Activated CD4-positive, alpha-beta T cell treated with anti-CD3 and anti-CD28 coated beads for 36 hours (primary cell): ENCODE measurements at regions not wholly inside any gene's neighbourhood (a gene's known extent, or its start where the extent isn't known, plus 50 kb on each side); places are given as distances from the start of the nearest gene placed in this dataset.
"Not testable (repeated sequence)": the region's sequence is repeated elsewhere in the genome, so short reads cannot be mapped to it uniquely, and the experiment has no call there.

Experiments used
- ATAC-seq: fragments of 200-7000 bp; cut with Tn5 transposase; one replicate; pipeline ENCODE4 v1.10.0; 2021; ENCODE audit warnings: mild to moderate bottlenecking, moderate library complexity
- CTCF ChIA-PET: fragments of 350-600 bp; sonication (Branson Sonifier 250); formaldehyde crosslinking; loops from one replicate; lab custom pipeline; 2021; ENCODE audit warnings: antibody characterized with exemption; lab: Charles Lee
- POLR2A ChIA-PET: fragments of 350-600 bp; sonication (Branson Sonifier 250); formaldehyde crosslinking; loops from one replicate; lab custom pipeline; 2021; ENCODE audit warnings: antibody characterized with exemption, inconsistent platforms; lab: Charles Lee
- DNase-seq: peaks from one replicate; pipeline ENCODE4 v3.0.0-alpha.2; 2020
- H3K27ac Mint-ChIP-seq: one replicate; pipeline ENCODE4 v1.8.0; 2021; ENCODE audit warnings: mixed read lengths
- H3K27me3 Mint-ChIP-seq: one replicate; pipeline ENCODE4 v1.8.0; 2021; ENCODE audit warnings: mixed read lengths
- H3K36me3 Mint-ChIP-seq: one replicate; pipeline ENCODE4 v1.8.0; 2021; ENCODE audit warnings: low read depth, mixed read lengths
- H3K4me1 Mint-ChIP-seq: one replicate; pipeline ENCODE4 v1.8.0; 2021; ENCODE audit warnings: mixed read lengths
- H3K4me3 Mint-ChIP-seq: one replicate; pipeline ENCODE4 v1.8.0; 2021; ENCODE audit warnings: mild to moderate bottlenecking, moderate library complexity, mixed read lengths
- H3K9me3 Mint-ChIP-seq: one replicate; pipeline ENCODE4 v1.8.0; 2021; ENCODE audit warnings: low read depth, mixed read lengths
- intact Hi-C, 2 experiments: fragments of 100-400 bp; cut with DNase I in 1 of 2; cut with micrococcal nuclease in 1 of 2; formaldehyde crosslinking; loops; one replicate each; pipeline versions ENCODE4 v1.14.2 to v1.15.1; 2022 to 2024; cut with DNase I, micrococcal nuclease

DNA sequence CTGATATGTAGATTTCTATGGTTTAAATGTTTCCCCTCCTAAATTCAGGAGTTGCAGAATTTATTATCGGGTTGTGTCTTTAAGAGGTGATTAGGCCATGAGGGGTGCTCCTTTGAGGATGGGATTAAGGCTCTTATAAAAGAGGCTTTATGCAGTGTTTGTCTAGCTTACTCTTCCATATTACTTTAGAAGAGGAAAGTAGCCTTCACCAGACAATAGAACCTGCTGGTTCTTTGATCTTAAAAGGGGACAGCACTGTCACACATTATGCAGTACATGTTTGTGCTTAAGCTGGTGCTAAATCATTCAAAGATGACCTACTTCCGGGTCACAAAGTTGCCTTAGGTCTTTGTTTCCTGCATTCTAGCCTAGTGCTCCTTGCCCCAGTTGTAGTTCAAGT, 81.0 kb downstream of the CPXCR1 start:
- CTCF ChIA-PET = no interaction called here
- DNase-seq (no peak), ATAC-seq (no peak)
- Mint-ChIP-seq H3K27ac (no peak overlapping the region), H3K27me3 (no peaks in the 10 kb centered on the region), H3K36me3 (no peaks in the 10 kb centered on the region), H3K4me1 (no peaks in the 10 kb centered on the region), H3K9me3 (no peaks in the 10 kb centered on the region), H3K4me3 (no peak overlapping the region)
- POLR2A ChIA-PET = no interaction called here
- intact Hi-C loops = no loop called here

DNA sequence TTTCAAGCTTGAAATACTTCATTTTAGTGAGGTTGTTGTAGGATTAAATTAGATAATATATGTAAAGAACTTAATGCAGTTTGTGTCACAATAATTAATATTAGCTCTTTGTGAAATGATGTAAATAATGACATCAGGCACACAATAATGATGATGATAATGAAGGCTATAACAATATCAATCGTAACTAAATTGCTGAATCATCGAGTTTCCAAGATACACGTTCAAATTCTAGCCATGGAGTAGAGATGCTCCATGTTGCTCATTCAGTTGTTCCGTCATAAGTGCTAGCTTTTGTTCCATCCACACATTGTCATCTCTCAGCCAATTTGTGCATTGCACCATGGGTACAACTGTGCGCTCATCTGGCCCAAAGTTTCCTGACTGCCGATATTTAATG, 83.1 kb downstream of the CPXCR1 start:
- ATAC-seq (no peak), DNase-seq (no peak)
- Mint-ChIP-seq H3K4me1 (no peaks in the 10 kb centered on the region), H3K27ac (no peak overlapping the region), H3K9me3 (no peaks in the 10 kb centered on the region), H3K36me3 (no peaks in the 10 kb centered on the region), H3K27me3 (no peaks in the 10 kb centered on the region), H3K4me3 (no peak overlapping the region)
- ChIA-PET CTCF (no interaction called here), POLR2A (no interaction called here)
- intact Hi-C loops = no loop called here

DNA sequence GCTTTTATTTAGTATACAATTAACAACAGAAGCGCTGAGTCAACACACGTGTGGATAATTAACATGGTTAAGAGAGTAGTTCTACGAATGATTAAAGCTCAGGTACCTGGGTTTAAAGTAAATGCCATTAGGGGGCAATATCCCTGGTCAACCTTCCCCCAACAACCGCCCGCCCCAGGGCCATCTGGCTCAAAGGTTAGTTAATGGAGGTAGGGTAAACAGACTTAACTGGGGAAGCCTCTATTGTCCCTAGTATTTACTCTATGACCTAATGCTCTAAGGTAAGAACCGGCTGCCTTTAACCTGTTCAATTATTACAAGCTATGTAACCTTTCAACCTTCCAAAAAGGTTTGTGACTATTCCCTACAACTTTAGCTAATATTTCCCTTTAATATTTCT, 90.7 kb downstream of the CPXCR1 start:
- H3K4me1 Mint-ChIP-seq, H3K9me3 Mint-ChIP-seq, POLR2A ChIA-PET, DNase-seq, H3K27ac Mint-ChIP-seq, H3K27me3 Mint-ChIP-seq, ATAC-seq, H3K36me3 Mint-ChIP-seq, intact Hi-C loops, H3K4me3 Mint-ChIP-seq: not testable (repeated sequence)
- CTCF ChIA-PET = interaction anchor here (0.6 to 0.8 kb wide), 2 partner anchors 13 to 133 kb away, joined by 4 read pairs; no protein-coding TSS in a partner anchor

DNA sequence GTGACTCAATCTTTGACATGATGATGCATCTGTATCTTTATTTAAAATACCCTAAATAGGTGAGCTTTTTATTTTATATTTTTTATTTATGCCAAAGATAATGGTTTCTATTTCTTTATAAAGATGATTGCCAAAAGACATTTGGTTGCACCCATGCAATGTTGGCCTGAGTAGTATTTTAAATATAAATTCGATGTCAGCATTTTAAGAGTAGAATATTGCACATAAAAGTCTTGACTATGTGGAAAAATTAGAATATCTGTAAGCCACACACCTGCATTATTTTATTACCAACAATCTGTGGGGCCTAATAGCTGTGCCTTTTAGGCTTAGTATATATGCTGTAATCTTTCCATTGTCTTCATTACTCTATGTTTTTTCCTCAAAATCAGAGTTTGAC, 91.4 kb downstream of the CPXCR1 start:
- no peaks in the 10 kb centered on the region for H3K36me3 Mint-ChIP-seq
- no peak overlapping the region for H3K27ac Mint-ChIP-seq
- intact Hi-C loops = no loop called here
- ChIA-PET POLR2A (no interaction called here), CTCF (interaction anchor here (0.8 kb wide), 1 partner anchor 13 kb away, joined by 4 read pairs; no protein-coding TSS in a partner anchor)
- no peak overlapping the region for H3K4me3 Mint-ChIP-seq
- no peaks in the 10 kb centered on the region for H3K4me1 Mint-ChIP-seq
- no peaks in the 10 kb centered on the region for H3K27me3 Mint-ChIP-seq
- no peaks in the 10 kb centered on the region for H3K9me3 Mint-ChIP-seq
- ATAC-seq (no peak), DNase-seq (no peak)

- DNase-seq, intact Hi-C loops, ATAC-seq, H3K27me3 Mint-ChIP-seq, H3K4me3 Mint-ChIP-seq, H3K36me3 Mint-ChIP-seq, CTCF ChIA-PET, H3K27ac Mint-ChIP-seq, H3K4me1 Mint-ChIP-seq, POLR2A ChIA-PET, H3K9me3 Mint-ChIP-seq: not testable (repeated sequence)
Observed at GRCh38 chrX:88843841-88844240, 96.8 kb downstream of the CPXCR1 start.

- ATAC-seq (no peak), DNase-seq (no peak)
- intact Hi-C loops = no loop called here
- H3K4me1 Mint-ChIP-seq = no peaks in the 10 kb centered on the region
- peaks cover 4% of the 10 kb centered on the region for H3K9me3 Mint-ChIP-seq
- no peaks in the 10 kb centered on the region for H3K36me3 Mint-ChIP-seq
- H3K27me3 Mint-ChIP-seq = no peaks in the 10 kb centered on the region
- no peak overlapping the region for H3K4me3 Mint-ChIP-seq
- CTCF ChIA-PET = no interaction called here
- POLR2A ChIA-PET = no interaction called here
- no peak overlapping the region for H3K27ac Mint-ChIP-seq
Observed at GRCh38 chrX:88853925-88854324, 106.9 kb downstream of the CPXCR1 start.

DNA sequence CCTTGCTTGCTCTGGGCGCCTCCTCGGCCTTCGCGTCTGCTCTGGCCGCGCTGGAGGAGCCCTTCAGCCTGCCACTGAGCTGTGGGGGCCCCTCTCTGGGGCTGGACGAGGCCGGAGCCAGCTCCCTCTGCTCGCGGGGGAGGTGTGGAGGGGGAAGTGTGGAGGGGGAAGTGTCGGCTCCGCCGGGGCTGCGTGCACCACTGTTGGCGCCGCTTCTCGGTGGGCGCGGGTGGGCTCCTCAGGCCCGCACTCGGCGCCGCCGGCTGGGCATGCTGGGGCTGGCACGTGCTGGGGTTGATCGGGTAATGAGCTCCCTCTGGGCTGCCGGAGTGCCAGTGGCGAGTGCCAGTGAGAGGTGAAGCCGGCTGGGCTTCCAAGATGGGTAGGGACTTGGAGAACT, 116.7 kb downstream of the CPXCR1 start:
- no peaks in the 10 kb centered on the region for H3K4me1 Mint-ChIP-seq

DNA sequence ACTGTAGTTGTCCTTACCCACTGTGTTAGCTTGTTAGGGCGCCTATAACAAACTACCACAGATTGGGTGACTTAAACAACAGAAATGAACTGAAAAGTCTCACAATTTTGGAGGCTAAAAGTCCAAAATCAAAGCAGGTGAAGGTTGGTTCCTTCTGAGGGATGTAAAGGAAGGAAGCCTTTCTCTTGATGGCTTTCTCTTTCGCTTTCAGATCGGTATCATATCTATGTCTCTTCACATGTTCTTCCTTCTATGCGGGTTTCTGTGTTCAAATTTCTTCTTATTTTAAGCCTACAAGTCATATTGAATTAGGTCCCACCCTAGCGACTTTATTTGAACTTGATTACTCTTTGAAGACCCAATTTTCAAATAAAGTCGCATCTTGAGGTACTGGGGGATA, 118.6 kb downstream of the CPXCR1 start:
- DNase-seq = no peak
- H3K4me3 Mint-ChIP-seq = no peak overlapping the region
- no peaks in the 10 kb centered on the region for H3K4me1 Mint-ChIP-seq
- CTCF ChIA-PET = no interaction called here
- POLR2A ChIA-PET = no interaction called here
- ATAC-seq = no peak
- H3K36me3 Mint-ChIP-seq = no peaks in the 10 kb centered on the region
- H3K9me3 Mint-ChIP-seq = peaks cover 6% of the 10 kb centered on the region
- H3K27me3 Mint-ChIP-seq = no peaks in the 10 kb centered on the region
- no peak overlapping the region for H3K27ac Mint-ChIP-seq
- intact Hi-C loops = no loop called here

More for the DNA sequence above, 116.7 kb downstream of the CPXCR1 start:
- H3K36me3 Mint-ChIP-seq = no peaks in the 10 kb centered on the region
- intact Hi-C loops = no loop called here
- peaks cover 6% of the 10 kb centered on the region for H3K9me3 Mint-ChIP-seq
- no peak for ATAC-seq
- H3K4me3 Mint-ChIP-seq = no peak overlapping the region
- H3K27ac Mint-ChIP-seq = no peak overlapping the region
- H3K27me3 Mint-ChIP-seq = no peaks in the 10 kb centered on the region
- CTCF ChIA-PET = no interaction called here
- no peak for DNase-seq
- POLR2A ChIA-PET = no interaction called here

DNA sequence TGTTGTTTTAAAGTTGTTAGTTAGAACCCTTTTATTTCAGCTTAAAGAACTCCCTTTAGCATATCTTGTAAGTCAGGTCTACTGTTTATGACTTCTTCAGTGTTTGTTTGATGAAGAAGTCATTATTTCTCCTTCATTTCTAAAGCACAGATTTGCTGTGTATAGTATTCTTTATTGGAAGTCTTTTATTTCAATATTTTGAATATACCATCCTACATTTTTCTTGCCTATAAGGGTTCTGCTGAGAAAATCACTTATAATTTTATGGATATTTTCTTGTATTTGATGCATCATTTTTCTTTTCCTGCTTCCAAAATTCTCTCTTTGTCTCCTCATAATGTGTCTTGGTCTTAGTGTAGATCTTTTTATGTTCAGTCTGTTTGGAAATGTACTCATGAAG, 134.5 kb downstream of the CPXCR1 start:
- no peak overlapping the region for H3K4me3 Mint-ChIP-seq
- DNase-seq (no peak), ATAC-seq (no peak)
- CTCF ChIA-PET = no interaction called here
- peaks cover 7% of the 10 kb centered on the region for H3K9me3 Mint-ChIP-seq
- no peaks in the 10 kb centered on the region for H3K27me3 Mint-ChIP-seq
- POLR2A ChIA-PET = no interaction called here
- no peaks in the 10 kb centered on the region for H3K4me1 Mint-ChIP-seq
- no peak overlapping the region for H3K27ac Mint-ChIP-seq
- H3K36me3 Mint-ChIP-seq = no peaks in the 10 kb centered on the region
- intact Hi-C loops = no loop called here

DNA sequence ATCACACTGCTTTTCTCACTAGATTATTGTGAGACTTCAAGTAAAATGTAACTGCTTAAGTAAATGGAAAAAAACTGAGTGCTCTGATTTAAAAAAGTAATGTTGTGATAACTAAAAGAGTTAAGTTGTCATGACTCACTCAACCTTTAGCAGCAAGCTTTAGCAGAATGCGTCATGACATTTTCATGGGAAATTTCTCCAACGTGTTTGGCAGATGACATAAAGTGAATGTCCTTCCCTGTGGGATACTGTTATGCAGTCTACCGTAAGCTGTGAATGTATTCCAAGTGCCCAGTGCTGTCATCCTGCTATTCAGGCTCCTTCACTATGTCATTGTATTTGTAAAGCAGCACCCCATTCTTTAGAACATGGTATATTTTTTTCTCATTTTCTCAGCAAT, 136.2 kb downstream of the CPXCR1 start:
- POLR2A ChIA-PET = no interaction called here
- Mint-ChIP-seq H3K36me3 (no peaks in the 10 kb centered on the region), H3K27ac (no peak overlapping the region), H3K9me3 (peaks cover 5% of the 10 kb centered on the region), H3K4me3 (no peak overlapping the region), H3K27me3 (no peaks in the 10 kb centered on the region), H3K4me1 (no peaks in the 10 kb centered on the region)
- CTCF ChIA-PET = no interaction called here
- no peak for DNase-seq
- no peak for ATAC-seq
- intact Hi-C loops = no loop called here

DNA sequence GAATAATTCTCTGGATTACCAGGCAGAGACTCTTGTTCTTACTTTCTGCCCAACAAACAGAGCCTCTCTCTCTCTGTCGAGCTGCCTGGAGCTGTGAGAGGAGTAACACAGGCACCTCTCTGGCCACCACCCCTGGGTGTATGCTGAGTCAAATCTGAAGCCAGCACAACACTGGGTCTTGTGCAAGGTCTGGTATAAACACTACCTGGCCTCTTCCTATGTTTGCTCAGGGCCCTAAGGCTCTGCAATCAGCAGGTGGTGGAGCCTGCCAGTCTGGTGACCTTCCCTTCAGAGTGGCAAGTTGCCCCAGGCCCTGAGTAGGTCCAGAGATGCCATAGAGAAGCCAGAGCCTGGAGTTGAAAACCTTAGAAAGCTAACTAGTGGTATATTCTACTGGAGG, 139.9 kb downstream of the CPXCR1 start:
- no peaks in the 10 kb centered on the region for H3K36me3 Mint-ChIP-seq
- no peak overlapping the region for H3K27ac Mint-ChIP-seq
- ChIA-PET POLR2A (no interaction called here), CTCF (no interaction called here)
- DNase-seq (no peak), ATAC-seq (no peak)
- no peak overlapping the region for H3K4me3 Mint-ChIP-seq
- no peaks in the 10 kb centered on the region for H3K4me1 Mint-ChIP-seq
- H3K27me3 Mint-ChIP-seq = no peaks in the 10 kb centered on the region
- peaks cover 3% of the 10 kb centered on the region for H3K9me3 Mint-ChIP-seq
- intact Hi-C loops = no loop called here

DNA sequence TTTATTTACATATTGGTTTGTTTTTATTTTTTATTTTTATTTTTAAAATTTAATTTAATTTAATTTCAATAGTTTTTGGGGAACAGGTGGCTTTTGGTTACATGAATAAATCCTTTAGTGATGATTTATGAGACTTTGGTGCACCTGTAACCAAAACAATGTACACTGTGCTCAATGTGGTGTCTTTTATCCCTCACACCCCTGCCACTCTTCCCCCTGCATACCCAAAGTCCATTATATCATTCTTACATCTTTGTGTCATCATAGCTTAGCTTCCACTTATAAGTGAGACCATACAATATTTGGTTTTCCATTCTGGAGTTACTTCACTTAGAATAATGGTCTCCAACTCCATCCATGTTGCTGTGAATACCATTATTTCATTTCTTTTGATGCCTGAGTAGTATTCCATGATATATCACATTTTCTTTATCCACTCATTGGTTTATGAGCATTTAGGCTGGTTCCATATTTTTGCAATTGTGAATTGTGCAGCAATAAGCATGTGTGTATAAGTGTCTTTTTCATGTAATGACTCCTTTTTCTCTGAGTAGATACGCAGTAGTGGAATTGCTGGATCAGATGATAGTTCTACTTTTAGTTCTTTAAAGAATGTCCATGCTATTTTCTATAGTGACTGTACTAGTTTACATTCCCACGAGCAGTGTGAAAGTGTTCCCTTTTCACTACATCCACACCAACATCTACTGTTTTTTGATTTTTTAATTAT, 157.1 kb downstream of the CPXCR1 start:
- Mint-ChIP-seq H3K36me3 (no peaks in the 10 kb centered on the region), H3K4me1 (no peaks in the 10 kb centered on the region), H3K9me3 (peaks cover 3% of the 10 kb centered on the region), H3K27ac (no peak overlapping the region), H3K27me3 (no peaks in the 10 kb centered on the region), H3K4me3 (no peak overlapping the region)
- DNase-seq = no peak
- intact Hi-C loops = no loop called here
- ChIA-PET POLR2A (no interaction called here), CTCF (no interaction called here)
- peak; percentile 55 for ATAC-seq
